H7 (cell line): ENCODE measurements at regions not wholly inside any gene's neighbourhood (a gene's known extent, or its start where the extent isn't known, plus 50 kb on each side); places are given as distances from the start of the nearest gene placed in this dataset.
A peak's percentile ranks its signal among the peaks of the same experiment; 100 is the strongest.
"Not testable (repeated sequence)": the region's sequence is repeated elsewhere in the genome, so short reads cannot be mapped to it uniquely, and the experiment has no call there.

Experiments used
- DNase-seq: peaks from one replicate; pipeline ENCODE4 v3.0.0; 2012
- H3K27me3 ChIP-seq: 2 replicates; pipeline ENCODE4 v1.6.0; 2011; ENCODE audit warnings: mild to moderate bottlenecking, low read length; ENCODE audit not compliant: control insufficient read depth, insufficient read depth
- H3K36me3 ChIP-seq: replicated peaks from 2 replicates; pipeline ENCODE4 v1.5.1; 2011; ENCODE audit warnings: low read length; ENCODE audit not compliant: control insufficient read depth, insufficient read depth
- H3K4me3 ChIP-seq: 2 replicates; pipeline ENCODE4 v1.5.1; 2011; ENCODE audit warnings: low read depth, mild to moderate bottlenecking, control low read depth, low read length, moderate library complexity; ENCODE audit not compliant: insufficient read depth

GRCh38 chr2:130289780-130290179, 52.9 kb upstream of the IMP4 start:
- no peaks in the 10 kb centered on the region for H3K36me3 ChIP-seq
- no peak for DNase-seq
- H3K27me3 ChIP-seq: no peaks in the 10 kb centered on the region
- no peak overlapping the region for H3K4me3 ChIP-seq

DNA sequence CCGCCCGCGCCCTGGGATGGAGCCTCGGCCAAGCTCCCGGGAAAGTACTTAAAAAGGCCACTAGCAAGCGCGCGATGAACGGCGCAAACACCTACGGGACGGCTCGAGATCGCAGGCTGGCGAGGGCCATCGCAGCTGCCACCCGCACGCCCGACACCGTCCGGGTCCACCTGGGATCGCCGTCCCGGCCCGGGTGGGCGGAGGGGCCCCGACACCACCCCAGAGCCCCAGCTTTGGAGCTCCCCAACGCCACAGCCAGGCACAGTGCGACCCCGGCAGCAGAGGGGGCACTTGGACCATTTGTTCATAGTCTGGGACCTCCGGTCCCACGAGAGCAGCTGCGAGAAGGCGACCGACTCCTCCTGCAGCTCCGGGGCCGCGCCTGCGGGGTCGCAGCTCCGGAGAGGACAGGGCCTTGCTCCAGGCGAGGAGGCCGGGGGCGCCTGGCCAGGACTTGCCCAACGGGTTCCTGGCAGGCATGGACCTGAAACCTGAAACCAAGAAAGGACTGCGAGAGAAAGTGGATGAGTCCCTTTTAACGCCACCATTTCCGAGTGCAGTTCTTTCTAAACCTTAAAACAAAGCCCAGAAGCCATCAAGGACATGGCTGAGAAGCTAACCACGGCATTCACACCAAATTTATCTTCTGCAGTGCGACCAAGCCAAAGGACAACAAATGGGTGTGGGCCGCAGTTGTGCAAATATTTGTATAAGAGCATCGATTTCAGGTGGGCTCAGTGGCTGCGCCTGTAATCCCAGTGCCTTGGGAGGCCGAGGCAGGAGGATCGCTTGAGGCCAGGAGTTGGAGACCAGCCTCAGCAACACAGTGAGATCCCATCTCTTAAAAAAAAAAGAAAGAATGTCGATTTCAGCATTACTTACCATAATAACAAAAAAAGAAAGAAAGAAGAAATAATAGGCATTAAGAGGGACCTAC, 54.0 kb upstream of the IMP4 start:
- peak; percentile 85 for DNase-seq
- Histone ChIP-seq H3K27me3 (no peaks in the 10 kb centered on the region), H3K4me3 (no peak overlapping the region), H3K36me3 (no peaks in the 10 kb centered on the region)

DNA sequence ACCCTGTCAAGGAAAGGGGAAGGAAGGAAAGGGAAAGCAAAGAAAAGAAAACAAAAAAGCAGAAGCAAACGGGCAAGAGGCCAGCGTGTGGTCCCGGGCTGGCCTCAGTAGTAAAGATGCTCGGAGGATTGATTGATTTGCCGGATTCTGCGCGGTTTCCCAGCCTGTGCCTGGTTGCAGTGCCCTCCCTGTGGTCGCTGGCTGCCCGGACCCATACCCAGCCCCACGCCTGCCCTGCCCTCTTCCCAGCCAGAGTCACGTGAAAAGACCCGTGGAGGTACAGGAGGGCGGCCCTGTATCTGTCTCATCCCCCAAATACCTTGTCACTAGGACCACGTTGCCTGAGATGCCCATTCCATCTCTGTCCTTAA, 55.1 kb upstream of the IMP4 start:
- DNase-seq: peak; percentile 44
- Histone ChIP-seq H3K27me3 (no peaks in the 10 kb centered on the region), H3K36me3 (no peaks in the 10 kb centered on the region), H3K4me3 (no peak overlapping the region)

DNA sequence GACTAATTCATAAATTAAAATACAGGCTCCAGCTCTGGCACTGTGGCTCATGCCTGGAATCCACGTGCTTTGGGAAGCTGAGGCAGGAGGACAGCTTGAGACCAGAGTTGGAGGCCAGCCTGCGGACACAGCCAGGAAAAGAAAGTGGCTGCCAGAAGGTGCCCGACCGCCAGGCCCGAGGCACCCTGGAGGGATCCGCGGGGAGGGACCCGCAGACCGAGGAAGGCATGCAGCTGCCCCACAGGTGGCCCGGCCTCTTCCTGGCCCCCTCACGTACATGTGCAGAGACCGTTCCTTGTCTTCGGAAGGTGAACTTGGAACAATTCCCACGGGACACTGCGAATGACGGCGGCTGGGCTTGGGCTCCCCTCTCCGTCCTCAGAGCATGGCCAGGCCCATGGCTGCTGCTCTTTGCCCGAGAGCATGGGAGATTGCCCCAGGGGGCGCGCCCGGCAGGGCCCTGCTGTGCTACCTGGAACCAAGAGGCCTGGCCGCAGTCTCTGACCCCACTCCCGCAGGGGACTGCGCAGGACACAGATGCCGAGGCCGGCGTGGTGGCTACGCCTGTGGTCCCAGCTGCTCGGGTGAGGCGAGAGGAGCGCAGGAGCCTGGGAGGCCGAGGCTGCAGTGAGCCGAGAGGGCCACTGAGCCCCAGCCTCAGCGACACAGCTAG, 55.6 kb upstream of the IMP4 start:
- DNase-seq: peak; percentile 48
- Histone ChIP-seq H3K27me3 (no peaks in the 10 kb centered on the region), H3K4me3 (no peak overlapping the region), H3K36me3 (no peaks in the 10 kb centered on the region)

GRCh38 chr2:130283341-130283869, 59.3 kb upstream of the IMP4 start:
- H3K36me3 ChIP-seq, H3K27me3 ChIP-seq, DNase-seq, H3K4me3 ChIP-seq: not testable (repeated sequence)

- DNase-seq, H3K27me3 ChIP-seq, H3K4me3 ChIP-seq, H3K36me3 ChIP-seq: not testable (repeated sequence)
Measured at GRCh38 chr2:130279551-130279950, 63.1 kb upstream of the IMP4 start.

DNA sequence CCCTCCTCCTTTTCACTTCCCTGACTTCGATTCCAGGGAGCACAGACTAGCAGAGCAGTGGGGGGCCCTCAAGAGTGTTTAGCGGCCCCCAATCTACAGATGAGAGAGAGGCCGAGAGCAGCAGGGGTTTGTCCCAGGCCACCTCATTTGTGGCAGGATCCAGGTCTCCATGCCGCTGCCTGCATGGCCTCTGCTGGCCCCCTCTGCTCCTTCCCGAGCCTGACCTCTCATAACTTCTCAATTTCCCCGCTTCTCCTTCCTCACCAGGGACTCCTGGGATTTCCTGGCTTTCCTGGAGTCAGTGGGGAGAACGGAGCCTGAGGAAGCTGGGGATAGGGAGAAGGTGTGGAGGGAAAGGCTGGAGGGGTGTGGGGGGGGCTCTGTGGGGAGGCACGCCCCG, 70.1 kb upstream of the TUBA3E start:
- H3K27me3 ChIP-seq, H3K4me3 ChIP-seq, DNase-seq, H3K36me3 ChIP-seq: not testable (repeated sequence)

DNA sequence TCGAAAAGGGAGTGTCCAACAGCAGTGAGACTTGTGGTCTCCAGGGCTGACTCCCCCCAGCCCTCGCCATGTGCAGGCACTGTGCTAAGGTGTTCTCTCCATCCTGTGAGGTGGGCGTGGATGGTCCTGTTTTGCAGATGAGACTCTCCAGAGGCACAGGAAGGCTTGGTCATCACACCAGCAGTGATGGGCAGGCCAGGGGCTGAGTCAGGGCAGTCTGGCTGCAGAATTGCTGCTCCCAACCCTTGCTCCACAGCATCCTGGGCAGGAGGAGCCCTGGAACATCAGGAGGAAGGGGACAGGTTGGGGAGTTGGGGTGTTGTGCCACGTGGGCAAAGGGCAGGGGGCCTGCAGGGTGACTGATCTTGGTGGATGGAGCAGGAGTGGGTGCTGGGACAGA, 69.3 kb upstream of the TUBA3E start:
- not testable (repeated sequence) for H3K36me3 ChIP-seq, H3K27me3 ChIP-seq, H3K4me3 ChIP-seq, DNase-seq

DNA sequence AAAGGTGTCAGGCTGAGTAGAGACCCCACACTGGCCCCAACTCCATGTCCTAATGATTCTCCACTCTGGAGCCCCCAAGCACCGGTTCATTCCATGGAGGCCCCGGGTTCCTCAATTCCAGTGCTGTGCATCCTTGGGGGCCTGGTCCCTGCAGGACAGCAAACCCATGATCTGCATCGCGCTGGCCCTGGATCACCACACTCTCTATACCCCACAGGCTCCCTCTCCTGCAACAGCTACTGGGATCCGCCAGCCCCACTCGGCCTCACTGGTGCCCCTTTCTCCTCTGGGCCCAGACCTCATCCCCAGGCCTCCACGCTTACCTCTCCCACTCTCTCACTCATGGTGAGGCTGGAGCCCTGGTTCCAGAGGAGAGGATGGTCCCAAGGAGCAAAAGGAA, 68.6 kb upstream of the TUBA3E start:
- H3K4me3 ChIP-seq, DNase-seq, H3K36me3 ChIP-seq, H3K27me3 ChIP-seq: not testable (repeated sequence)

DNA sequence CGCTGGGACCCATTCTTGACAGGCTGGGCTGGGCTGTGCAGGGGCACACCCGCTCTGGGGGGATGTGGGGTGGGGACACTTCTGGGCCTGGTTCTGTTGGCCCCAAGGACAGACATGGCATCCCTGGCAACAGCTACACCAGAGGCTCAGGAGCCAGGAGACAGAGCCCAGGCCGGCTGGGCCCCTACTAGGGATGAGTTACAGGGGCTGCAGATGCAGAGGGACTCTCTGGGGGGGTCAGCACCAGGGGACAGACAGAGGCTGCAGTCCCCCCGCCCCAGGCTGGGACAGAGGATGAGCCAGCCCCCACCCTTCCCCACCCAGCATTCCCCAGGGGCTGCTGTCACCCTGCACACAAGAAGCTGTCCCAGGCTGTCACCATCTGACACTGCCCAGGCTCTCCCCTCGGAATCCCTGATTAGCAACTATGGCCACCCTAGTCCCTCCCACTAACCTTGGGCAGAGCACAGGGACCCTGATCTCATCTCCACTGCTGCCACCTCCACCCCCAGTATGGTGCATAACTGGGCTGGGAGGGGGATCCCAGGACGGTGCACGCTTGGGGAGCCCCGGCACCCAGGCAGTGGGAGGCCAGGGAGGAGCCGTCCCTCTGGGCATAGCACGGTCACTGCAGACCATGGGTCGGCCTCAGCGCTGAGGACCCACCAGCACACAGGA, 67.5 kb upstream of the TUBA3E start:
- not testable (repeated sequence) for DNase-seq, H3K27me3 ChIP-seq, H3K36me3 ChIP-seq, H3K4me3 ChIP-seq

DNA sequence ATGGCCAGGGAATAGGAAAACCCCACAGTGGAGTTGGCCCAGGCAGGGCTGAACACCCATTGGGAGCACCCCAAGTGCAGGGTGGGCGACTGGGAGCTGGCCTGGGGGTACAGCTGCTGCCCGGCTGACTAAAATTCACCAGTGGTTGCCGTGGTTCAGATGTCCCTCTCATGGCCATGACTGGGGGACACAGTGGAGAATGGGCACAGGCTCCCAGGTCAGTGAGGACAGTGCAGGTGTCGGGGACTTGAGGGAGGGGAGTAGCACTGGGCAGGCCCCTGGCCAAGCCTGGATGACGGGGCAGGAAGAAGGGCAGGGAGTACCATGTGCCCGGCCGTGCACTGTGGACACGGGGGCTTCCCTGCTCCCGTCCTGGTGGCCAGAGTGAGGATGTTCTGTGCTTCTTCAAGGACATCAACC, 66.7 kb upstream of the TUBA3E start:
- DNase-seq, H3K4me3 ChIP-seq, H3K36me3 ChIP-seq, H3K27me3 ChIP-seq: not testable (repeated sequence)

DNA sequence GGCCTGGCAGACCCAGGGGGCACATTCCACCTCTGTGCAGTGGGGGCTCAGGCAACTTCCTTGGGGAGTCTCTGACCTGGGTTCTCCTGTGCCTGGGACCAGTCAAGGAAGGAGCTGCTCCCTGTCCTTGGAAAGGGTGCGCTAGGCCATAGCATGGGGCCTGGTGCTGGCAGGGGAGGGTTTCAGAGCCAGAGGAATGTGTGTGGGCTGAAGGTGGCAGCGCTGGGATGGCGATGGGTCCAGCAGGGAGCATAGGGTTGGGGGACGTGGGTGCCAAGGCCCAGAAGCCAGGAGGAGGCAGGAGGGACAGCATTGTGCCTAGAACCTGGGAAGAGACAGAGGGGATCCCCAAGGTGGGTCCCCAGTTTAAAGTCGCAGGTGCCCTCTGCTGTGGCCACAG, 66.3 kb upstream of the TUBA3E start:
- DNase-seq: no peak
- H3K27me3 ChIP-seq: no peaks in the 10 kb centered on the region
- H3K36me3 ChIP-seq: no peaks in the 10 kb centered on the region
- no peak overlapping the region for H3K4me3 ChIP-seq

GRCh38 chr2:130264046-130264445, 65.8 kb upstream of the TUBA3E start:
- no peaks in the 10 kb centered on the region for H3K36me3 ChIP-seq
- no peak for DNase-seq
- no peak overlapping the region for H3K4me3 ChIP-seq
- H3K27me3 ChIP-seq: no peaks in the 10 kb centered on the region

- H3K27me3 ChIP-seq: no peaks in the 10 kb centered on the region
- H3K4me3 ChIP-seq: no peak overlapping the region
- DNase-seq: peak; percentile 28
Measured at GRCh38 chr2:130263606-130264005, 65.4 kb upstream of the TUBA3E start.

More at GRCh38 chr2:130263606-130264005, 65.4 kb upstream of the TUBA3E start:
- no peaks in the 10 kb centered on the region for H3K36me3 ChIP-seq
